ENCODE measurements at regions not wholly inside any gene's neighbourhood (a gene's known extent, or its start where the extent isn't known, plus 50 kb on each side); places are given as distances from the start of the nearest gene placed in this dataset.
"Not testable (repeated sequence)": the region's sequence is repeated elsewhere in the genome, so short reads cannot be mapped to it uniquely, and the experiment has no call there.

GRCh38 chr16:46388354-46388753 is 232.8 kb downstream of the SHCBP1 start:
- not testable (repeated sequence) for DNase-seq (ENCODE audit: extremely low read depth in 1 of 2, low read depth in 1 of 2)

- not testable (repeated sequence) for DNase-seq (ENCODE audit: extremely low read depth in 1 of 2, low read depth in 1 of 2)
Observed at GRCh38 chr16:46387720-46388119, 233.5 kb downstream of the SHCBP1 start.

- DNase-seq (ENCODE audit: extremely low read depth in 1 of 2, low read depth in 1 of 2) = not testable (repeated sequence)
Observed at GRCh38 chr16:46386805-46387620, 234.2 kb downstream of the SHCBP1 start.

GRCh38 chr16:46386110-46386771 is 234.9 kb downstream of the SHCBP1 start:
- DNase-seq (ENCODE audit: extremely low read depth in 1 of 2, low read depth in 1 of 2) = not testable (repeated sequence)

- DNase-seq (ENCODE audit: extremely low read depth in 1 of 2, low read depth in 1 of 2) = not testable (repeated sequence)
Observed at GRCh38 chr16:46384285-46385061, 236.7 kb downstream of the SHCBP1 start.

GRCh38 chr16:46383581-46383980 is 237.6 kb downstream of the SHCBP1 start:
- DNase-seq (ENCODE audit: extremely low read depth in 1 of 2, low read depth in 1 of 2) = not testable (repeated sequence)

- DNase-seq (ENCODE audit: extremely low read depth in 1 of 2, low read depth in 1 of 2) = not testable (repeated sequence)
Observed at GRCh38 chr16:46382791-46383541, 238.2 kb downstream of the SHCBP1 start.

GRCh38 chr16:46382079-46382478 is 239.1 kb downstream of the SHCBP1 start:
- not testable (repeated sequence) for DNase-seq (ENCODE audit: extremely low read depth in 1 of 2, low read depth in 1 of 2)

- DNase-seq (ENCODE audit: extremely low read depth in 1 of 2, low read depth in 1 of 2) = not testable (repeated sequence)
Observed at GRCh38 chr16:46381344-46381743, 239.8 kb downstream of the SHCBP1 start.

Measured in activated CD8-positive, alpha-beta memory T cell treated with anti-CD3 and anti-CD28 coated beads for 1 hour (primary cell).